ENCODE measurements at regions not wholly inside any gene's neighbourhood (a gene's known extent, or its start where the extent isn't known, plus 50 kb on each side); places are given as distances from the start of the nearest gene placed in this dataset.

GRCh38 chr16:64724339-64724738, 397.5 kb downstream of the CDH11 start:
- Histone ChIP-seq H3K27ac (ENCODE audit: control insufficient read depth, insufficient read depth) (no peak overlapping the region), H4K20me1 (ENCODE audit: control insufficient read depth, insufficient read depth) (no peaks in the 10 kb centered on the region), H3K27me3 (replicated peaks in 1 of 2; ENCODE audit: control insufficient read depth in 2 of 2, insufficient read depth in 2 of 2, low read length in 1 of 2) (no peaks in the 10 kb centered on the region), H3K4me3 (no peak overlapping the region), H3K9ac (ENCODE audit: control insufficient read depth, insufficient read depth, low read length) (no peak overlapping the region), H3K36me3 (ENCODE audit: control insufficient read depth in 2 of 2, insufficient read depth in 2 of 2, low read length in 1 of 2) (no peaks in the 10 kb centered on the region; a peak in 1 of 4 replicates), H3K4me1 (ENCODE audit: control insufficient read depth, insufficient read depth, low read length) (no peaks in the 10 kb centered on the region), H3K9me3 (replicated peaks; ENCODE audit: control insufficient read depth, insufficient read depth, low read length) (no peaks in the 10 kb centered on the region), H2AFZ (ENCODE audit: control insufficient read depth, low read depth, low read length) (no peak overlapping the region), H3K4me2 (ENCODE audit: control insufficient read depth, insufficient read depth) (no peak overlapping the region), H3K79me2 (ENCODE audit: control insufficient read depth, insufficient read depth, low read length) (no peaks in the 10 kb centered on the region)
- BruUV-seq (replicated peaks): no TSS peak
- 19% methylated on average over 5 of the region's 5 CpGs for WGBS (ENCODE audit: insufficient coverage, insufficient replicate concordance, low lambda C conversion rate, missing lambda C conversion rate)
- TF ChIP-seq GATAD2B (conservative IDR thresholded peaks at IDR 0.05; ENCODE audit: low read depth) (no peak), RCOR1 (conservative IDR thresholded peaks at IDR 0.05; ENCODE audit: low read depth, low read length) (no peak)
- ChIA-PET RAD21 (ENCODE audit: unreplicated experiment) (no interaction called here), CTCF (no interaction called here), POLR2A (no interaction called here), SMC1A (ENCODE audit: uncharacterized antibody, unreplicated experiment) (no interaction called here)
- in situ Hi-C loops (cut with MboI): no loop called here
- intact Hi-C loops (cut with micrococcal nuclease; ENCODE audit: unreplicated experiment): no loop called here
- DNase-seq (ENCODE audit: low read depth, low spot score): no peak
- FAIRE-seq: no peak
- ATAC-seq: no peak

- POLR2A ChIA-PET: no interaction called here
Measured at GRCh38 chr16:64718486-64718885, 403.4 kb downstream of the CDH11 start.

More at GRCh38 chr16:64718486-64718885, 403.4 kb downstream of the CDH11 start:
- intact Hi-C loops (cut with micrococcal nuclease; ENCODE audit: unreplicated experiment): no loop called here
- Histone ChIP-seq H3K4me2 (ENCODE audit: control insufficient read depth, insufficient read depth) (no peak overlapping the region), H3K27ac (ENCODE audit: control insufficient read depth, insufficient read depth) (no peak overlapping the region), H3K4me3 (no peak overlapping the region), H3K27me3 (replicated peaks in 1 of 2; ENCODE audit: control insufficient read depth in 2 of 2, insufficient read depth in 2 of 2, low read length in 1 of 2) (no peaks in the 10 kb centered on the region), H3K4me1 (ENCODE audit: control insufficient read depth, insufficient read depth, low read length) (no peaks in the 10 kb centered on the region), H3K9me3 (replicated peaks; ENCODE audit: control insufficient read depth, insufficient read depth, low read length) (no peaks in the 10 kb centered on the region), H2AFZ (ENCODE audit: control insufficient read depth, low read depth, low read length) (no peak overlapping the region), H4K20me1 (ENCODE audit: control insufficient read depth, insufficient read depth) (no peaks in the 10 kb centered on the region), H3K9ac (ENCODE audit: control insufficient read depth, insufficient read depth, low read length) (no peak overlapping the region), H3K79me2 (ENCODE audit: control insufficient read depth, insufficient read depth, low read length) (no peaks in the 10 kb centered on the region), H3K36me3 (ENCODE audit: control insufficient read depth in 2 of 2, insufficient read depth in 2 of 2, low read length in 1 of 2) (no peaks in the 10 kb centered on the region)
- ChIA-PET SMC1A (ENCODE audit: uncharacterized antibody, unreplicated experiment) (no interaction called here), RAD21 (ENCODE audit: unreplicated experiment) (no interaction called here), CTCF (no interaction called here)
- no peak for ATAC-seq
- in situ Hi-C loops (cut with MboI): no loop called here
- WGBS (ENCODE audit: insufficient coverage, insufficient replicate concordance, low lambda C conversion rate, missing lambda C conversion rate): 48% methylated on average over 7 of the region's 7 CpGs
- BruUV-seq (replicated peaks): no TSS peak
- TF ChIP-seq SREBF1 (IDR thresholded peaks at IDR 0.05; ENCODE audit: low read length) (no peak), TCF12 (IDR thresholded peaks at IDR 0.05; ENCODE audit: low read depth, low read length) (no peak), ETV6 (conservative IDR thresholded peaks at IDR 0.05 in 1 of 2, IDR thresholded peaks at IDR 0.05 in 1 of 2; ENCODE audit: borderline replicate concordance in 1 of 2, low read depth in 1 of 2) (no peak), ZSCAN29 (IDR thresholded peaks at IDR 0.05) (no peak), EGR1 (IDR thresholded peaks at IDR 0.05; ENCODE audit: borderline replicate concordance in 1 of 2, low read depth in 2 of 2, low read length in 2 of 2) (no peak)
- FAIRE-seq: no peak
- DNase-seq (ENCODE audit: low read depth, low spot score): no peak
